ENCODE measurements at regions not wholly inside any gene's neighbourhood (a gene's known extent, or its start where the extent isn't known, plus 50 kb on each side); places are given as distances from the start of the nearest gene placed in this dataset.

GRCh38 chr3:137958636-137959035, 51.3 kb upstream of the CLDN18 start:
- DNase-seq (ENCODE audit: low read depth in 1 of 2, low spot score in 1 of 2) = no peak
